GM10266 (cell line): ENCODE measurements at regions not wholly inside any gene's neighbourhood (a gene's known extent, or its start where the extent isn't known, plus 50 kb on each side); places are given as distances from the start of the nearest gene placed in this dataset.

Experiments
- DNase-seq: peaks from one replicate; pipeline ENCODE4 v3.0.0; 2012; ENCODE audit errors: extremely low spot score
- CTCF ChIP-seq: IDR thresholded peaks from 2 replicates; pipeline ENCODE4 v1.5.1; 2012; ENCODE audit warnings: mild to moderate bottlenecking, low read depth; ENCODE audit not compliant: control insufficient read depth, insufficient read depth; ENCODE audit errors: missing control alignments

- no peak for DNase-seq
- TF ChIP-seq CTCF: no peak
Observed at GRCh38 chr5:174425964-174426290, 298.5 kb upstream of the MSX2 start.

- TF ChIP-seq CTCF: no peak
- no peak for DNase-seq
Observed at GRCh38 chr5:174426388-174426787, 298.0 kb upstream of the MSX2 start.

GRCh38 chr5:174426851-174427250 is 297.5 kb upstream of the MSX2 start:
- TF ChIP-seq CTCF: no peak
- no peak for DNase-seq

- TF ChIP-seq CTCF: no peak
- no peak for DNase-seq
Observed at GRCh38 chr5:174427304-174427703, 297.1 kb upstream of the MSX2 start.

- DNase-seq: no peak
- TF ChIP-seq CTCF: no peak
Observed at GRCh38 chr5:174428895-174429294, 295.5 kb upstream of the MSX2 start.

GRCh38 chr5:174430940-174431339 is 293.4 kb upstream of the MSX2 start:
- no peak for TF ChIP-seq CTCF
- DNase-seq: no peak

- DNase-seq: no peak
Observed at GRCh38 chr5:174431504-174431903, 292.9 kb upstream of the MSX2 start.

More at GRCh38 chr5:174431504-174431903, 292.9 kb upstream of the MSX2 start:
- TF ChIP-seq CTCF: no peak
